Activated CD4-positive, alpha-beta T cell treated with anti-CD3 and anti-CD28 coated beads, Interleukin-2, amount 10 ng/mL, durations not matched to agents 24 days and 14 days (primary cell): ENCODE measurements at regions not wholly inside any gene's neighbourhood (a gene's known extent, or its start where the extent isn't known, plus 50 kb on each side); places are given as distances from the start of the nearest gene placed in this dataset.

Experiments used
- DNase-seq: peaks from one replicate; pipeline ENCODE4 v3.0.0; 2022
- H3K27ac Mint-ChIP-seq: one replicate; pipeline ENCODE4 v1.8.0; 2022; ENCODE audit warnings: mild to moderate bottlenecking, mixed read lengths
- H3K27me3 Mint-ChIP-seq: one replicate; pipeline ENCODE4 v1.8.0; 2022; ENCODE audit warnings: mixed read lengths
- H3K36me3 Mint-ChIP-seq: one replicate; pipeline ENCODE4 v1.8.0; 2022; ENCODE audit warnings: low read depth, mild to moderate bottlenecking, mixed read lengths
- H3K4me1 Mint-ChIP-seq: one replicate; pipeline ENCODE4 v1.8.0; 2021; ENCODE audit warnings: mixed read lengths
- H3K4me3 Mint-ChIP-seq: one replicate; pipeline ENCODE4 v1.8.0; 2022; ENCODE audit warnings: mild to moderate bottlenecking, moderate library complexity, mixed read lengths
- H3K9me3 Mint-ChIP-seq: one replicate; pipeline ENCODE4 v1.8.0; 2021; ENCODE audit warnings: mixed read lengths
- intact Hi-C: fragments of 100-400 bp; cut with micrococcal nuclease; formaldehyde crosslinking; loops from one replicate; pipeline ENCODE4 v1.15.1; 2023

DNA sequence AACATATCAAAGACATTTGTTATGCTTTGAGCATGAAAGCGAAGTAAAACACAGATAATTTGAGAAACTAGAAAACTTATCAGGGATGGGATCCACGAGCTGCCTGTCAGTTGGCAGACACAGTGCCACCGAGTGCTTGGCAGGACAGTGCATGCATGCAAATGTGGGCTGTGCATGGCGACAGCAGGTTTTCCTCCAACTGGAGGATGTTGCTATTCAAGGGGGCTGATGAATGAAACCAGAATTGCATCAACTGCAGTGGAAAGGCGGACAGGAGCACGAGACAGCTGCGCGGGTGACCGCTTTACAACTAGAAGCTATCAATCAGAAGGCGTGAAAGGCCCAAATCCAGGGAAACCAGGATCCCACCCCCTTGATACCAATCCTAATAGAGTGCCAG lies 244.3 kb downstream of the NR2F2 start:
- no peaks in the 10 kb centered on the region for H3K4me1 Mint-ChIP-seq
- H3K27ac Mint-ChIP-seq, result no peak overlapping the region
- H3K9me3 Mint-ChIP-seq, result no peaks in the 10 kb centered on the region
- no peaks in the 10 kb centered on the region for H3K36me3 Mint-ChIP-seq
- H3K4me3 Mint-ChIP-seq, result no peak overlapping the region
- no peaks in the 10 kb centered on the region for H3K27me3 Mint-ChIP-seq
- intact Hi-C loops, result no loop called here
- no peak for DNase-seq

DNA sequence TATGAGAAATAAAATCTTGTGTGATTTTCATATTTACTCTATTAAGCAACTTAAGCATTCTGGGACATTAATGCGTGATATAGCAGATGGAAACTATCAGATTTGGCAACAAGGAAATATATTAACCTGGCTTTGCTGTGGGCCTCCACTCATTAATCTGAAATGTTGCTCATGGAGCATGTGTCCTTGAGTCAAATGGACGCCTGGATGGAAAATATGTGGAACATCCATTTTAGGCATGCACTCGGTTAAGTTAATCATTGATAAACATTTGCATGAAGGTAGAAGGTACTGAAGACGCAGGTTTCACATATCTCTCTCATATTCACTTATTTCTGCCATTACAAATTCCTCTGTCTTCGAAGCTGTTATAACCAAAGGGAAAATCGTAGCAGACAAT lies 246.1 kb downstream of the NR2F2 start:
- H3K4me1 Mint-ChIP-seq, result no peaks in the 10 kb centered on the region
- no peak overlapping the region for H3K27ac Mint-ChIP-seq
- H3K27me3 Mint-ChIP-seq, result no peaks in the 10 kb centered on the region
- no peak for DNase-seq
- H3K4me3 Mint-ChIP-seq, result no peak overlapping the region
- H3K9me3 Mint-ChIP-seq, result no peaks in the 10 kb centered on the region
- intact Hi-C loops, result no loop called here
- no peaks in the 10 kb centered on the region for H3K36me3 Mint-ChIP-seq

DNA sequence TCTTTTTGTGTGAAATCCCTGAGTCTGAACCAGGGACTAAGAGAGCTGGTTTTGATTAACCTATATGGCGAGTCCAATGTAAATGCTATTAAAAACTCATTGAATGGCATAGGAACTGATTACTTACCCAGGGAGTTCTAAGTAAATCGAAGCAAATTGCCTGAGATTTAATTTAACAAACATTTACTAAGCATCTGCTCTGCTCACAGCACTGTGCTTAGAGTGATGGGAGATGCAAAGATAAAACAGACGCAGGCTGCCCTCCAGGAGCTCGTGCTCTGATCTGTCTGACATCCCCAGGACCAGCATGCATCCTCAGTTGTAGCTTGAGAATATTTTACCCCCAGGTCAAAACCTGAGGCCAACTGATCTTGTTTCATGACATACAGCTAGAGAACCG lies 247.9 kb downstream of the NR2F2 start:
- Mint-ChIP-seq H3K9me3 (no peaks in the 10 kb centered on the region), H3K4me3 (no peak overlapping the region), H3K27me3 (no peaks in the 10 kb centered on the region), H3K4me1 (no peaks in the 10 kb centered on the region), H3K27ac (no peak overlapping the region), H3K36me3 (no peaks in the 10 kb centered on the region)
- intact Hi-C loops, result no loop called here
- no peak for DNase-seq

DNA sequence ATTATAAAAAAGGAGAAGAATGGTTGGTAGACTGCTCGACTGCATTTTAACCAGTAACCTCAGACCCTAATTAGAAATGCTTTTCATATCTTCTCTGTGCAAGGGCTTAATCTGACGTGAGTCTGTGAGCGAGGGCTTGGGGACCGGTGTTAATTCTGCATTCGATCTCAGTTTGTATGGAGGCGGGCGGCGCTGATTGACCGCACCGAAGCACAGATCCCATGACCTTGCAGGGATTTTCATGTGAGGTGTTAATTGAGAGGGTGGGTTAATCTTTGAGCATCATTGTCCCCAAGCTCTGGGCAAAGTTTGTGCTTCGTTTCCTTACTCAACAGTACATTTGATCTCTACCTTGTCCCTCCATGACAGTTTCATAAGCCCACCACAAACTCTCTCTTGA lies 250.9 kb downstream of the NR2F2 start:
- H3K36me3 Mint-ChIP-seq, result no peaks in the 10 kb centered on the region
- H3K27me3 Mint-ChIP-seq, result no peaks in the 10 kb centered on the region
- H3K4me3 Mint-ChIP-seq, result no peak overlapping the region
- no peak for DNase-seq
- no peak overlapping the region for H3K27ac Mint-ChIP-seq
- no peaks in the 10 kb centered on the region for H3K9me3 Mint-ChIP-seq
- intact Hi-C loops, result no loop called here
- H3K4me1 Mint-ChIP-seq, result no peaks in the 10 kb centered on the region

DNA sequence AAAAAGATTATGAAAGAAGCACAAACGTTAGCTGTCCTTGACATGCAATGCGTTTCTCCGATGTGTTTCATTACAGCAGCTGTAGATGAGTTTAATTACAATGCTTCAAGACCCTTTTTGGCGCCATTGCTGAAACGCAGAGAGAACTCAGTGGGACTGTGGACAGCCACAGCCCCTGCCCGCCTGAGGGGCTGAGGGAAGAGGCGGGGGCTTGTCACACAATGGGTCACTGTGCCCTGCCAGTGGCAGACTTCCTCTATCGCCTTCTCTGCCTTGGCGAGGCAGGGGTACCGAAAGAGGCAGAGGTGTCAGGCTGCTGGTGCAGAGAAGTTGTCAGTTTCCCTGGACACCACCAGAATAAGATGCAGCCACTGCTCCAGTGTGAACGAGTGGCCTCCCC lies 252.0 kb downstream of the NR2F2 start:
- no peaks in the 10 kb centered on the region for H3K9me3 Mint-ChIP-seq
- H3K4me1 Mint-ChIP-seq, result no peaks in the 10 kb centered on the region
- H3K27ac Mint-ChIP-seq, result no peak overlapping the region
- no peaks in the 10 kb centered on the region for H3K27me3 Mint-ChIP-seq
- no peak for DNase-seq
- no peak overlapping the region for H3K4me3 Mint-ChIP-seq
- intact Hi-C loops, result no loop called here
- no peaks in the 10 kb centered on the region for H3K36me3 Mint-ChIP-seq

DNA sequence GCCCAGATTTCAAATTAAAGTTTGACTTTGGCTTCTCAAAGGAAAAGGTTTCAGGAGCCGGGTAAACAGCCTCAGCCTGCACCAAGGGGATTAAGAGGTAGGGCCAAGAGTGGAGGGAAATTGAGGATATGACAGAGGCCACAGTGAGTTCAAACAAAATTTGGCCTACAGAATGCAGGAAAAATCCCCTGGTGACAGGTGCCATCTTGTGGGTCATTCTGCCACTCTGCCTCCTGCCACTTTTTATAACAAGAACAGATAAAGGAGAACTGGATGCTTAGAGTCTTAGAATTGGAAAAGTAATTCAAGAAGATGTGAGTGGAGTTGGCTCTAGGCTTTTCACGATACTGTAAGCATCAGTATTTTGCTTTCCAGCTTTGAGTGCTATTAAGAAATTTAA lies 253.2 kb downstream of the NR2F2 start:
- Mint-ChIP-seq H3K27me3 (no peaks in the 10 kb centered on the region), H3K4me1 (no peaks in the 10 kb centered on the region), H3K4me3 (no peak overlapping the region), H3K9me3 (no peaks in the 10 kb centered on the region), H3K27ac (no peak overlapping the region), H3K36me3 (no peaks in the 10 kb centered on the region)
- intact Hi-C loops, result no loop called here
- DNase-seq, result no peak

DNA sequence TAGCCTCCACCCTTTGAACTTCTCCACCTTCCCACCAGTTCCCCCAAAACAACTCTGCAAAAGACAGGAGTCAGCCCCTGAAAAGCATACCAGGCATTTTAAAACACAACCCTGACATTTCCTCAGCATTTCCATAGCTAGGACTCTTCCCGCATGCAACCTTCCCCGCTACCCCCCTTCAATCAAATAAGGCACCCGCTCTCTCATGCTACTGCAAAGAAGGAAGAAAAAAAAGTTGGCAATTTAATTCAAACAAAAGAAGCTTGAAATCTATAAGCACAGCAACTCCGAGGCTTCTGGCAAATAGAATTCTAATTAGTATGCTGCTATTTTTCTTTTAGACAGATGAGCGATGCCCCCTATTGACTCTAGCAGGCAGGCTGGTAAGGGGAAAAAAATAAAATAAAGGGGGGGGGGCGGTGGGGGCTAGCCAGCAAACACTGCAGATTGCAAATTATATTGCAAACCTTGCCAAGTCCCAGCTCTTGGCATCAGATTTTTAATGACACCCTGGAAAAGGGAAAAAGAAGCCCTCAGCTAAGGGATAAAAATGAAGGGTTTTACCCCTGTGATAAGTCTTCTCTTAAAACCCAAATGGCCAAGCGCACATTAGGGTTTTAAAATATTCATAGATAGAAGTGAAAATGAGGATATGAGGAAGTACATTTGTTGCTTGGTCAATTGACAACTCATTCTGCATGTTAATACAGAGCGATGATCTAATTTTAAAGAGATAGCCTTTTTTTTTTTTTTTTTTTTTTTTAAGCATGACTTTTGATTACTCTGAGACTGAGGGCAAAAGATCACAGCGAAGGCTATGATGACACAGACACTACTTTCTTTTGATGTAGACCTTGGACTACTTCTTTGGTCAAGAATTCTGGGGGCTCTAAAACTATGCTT lies 255.2 kb downstream of the NR2F2 start:
- no peak overlapping the region for H3K4me3 Mint-ChIP-seq
- H3K4me1 Mint-ChIP-seq, result no peaks in the 10 kb centered on the region
- intact Hi-C loops, result no loop called here
- no peaks in the 10 kb centered on the region for H3K36me3 Mint-ChIP-seq
- H3K27me3 Mint-ChIP-seq, result no peaks in the 10 kb centered on the region
- no peak overlapping the region for H3K27ac Mint-ChIP-seq
- no peak for DNase-seq
- no peaks in the 10 kb centered on the region for H3K9me3 Mint-ChIP-seq

DNA sequence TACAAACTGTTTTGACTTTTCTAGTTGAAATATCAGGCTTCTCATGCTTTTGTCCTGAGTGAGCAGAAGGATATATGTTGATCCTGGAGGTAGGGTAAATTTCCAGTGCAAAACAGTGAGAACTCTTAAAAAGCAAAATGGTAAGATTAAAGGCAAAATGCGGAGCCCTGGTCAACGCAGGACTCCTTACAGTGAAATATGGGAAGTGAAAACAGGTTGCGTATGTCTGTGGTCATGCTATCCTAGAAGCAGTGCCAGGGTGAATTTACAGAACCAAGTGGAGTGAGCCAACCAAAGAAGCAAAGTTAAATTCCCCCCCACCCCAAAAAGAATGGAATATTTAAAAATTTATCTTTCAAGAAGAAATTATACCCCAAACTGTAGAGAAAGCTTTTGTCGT lies 256.4 kb downstream of the NR2F2 start:
- no peaks in the 10 kb centered on the region for H3K9me3 Mint-ChIP-seq
- intact Hi-C loops, result no loop called here
- no peak for DNase-seq
- H3K36me3 Mint-ChIP-seq, result no peaks in the 10 kb centered on the region
- H3K27ac Mint-ChIP-seq, result no peak overlapping the region
- H3K4me3 Mint-ChIP-seq, result no peak overlapping the region
- H3K27me3 Mint-ChIP-seq, result no peaks in the 10 kb centered on the region
- no peaks in the 10 kb centered on the region for H3K4me1 Mint-ChIP-seq

DNA sequence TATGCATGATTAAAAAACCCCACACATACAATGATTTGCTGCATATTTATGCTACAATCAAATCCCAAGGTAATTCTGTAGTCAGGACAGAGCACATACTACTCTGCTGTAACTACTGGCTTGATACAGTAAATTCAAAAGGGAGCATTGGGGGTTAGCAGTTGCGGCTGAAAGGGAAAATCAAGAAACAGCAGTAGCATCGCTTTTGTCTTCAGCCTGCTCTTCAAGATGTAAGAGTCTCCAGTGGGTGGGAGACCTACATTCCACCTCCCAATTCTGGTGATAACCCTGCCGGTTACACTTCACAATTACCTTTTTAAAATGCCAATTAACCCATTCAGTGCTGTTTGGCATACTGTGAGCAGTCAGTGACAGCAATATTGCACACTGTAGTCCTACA lies 259.4 kb downstream of the NR2F2 start:
- H3K27ac Mint-ChIP-seq, result no peak overlapping the region
- no peaks in the 10 kb centered on the region for H3K4me1 Mint-ChIP-seq
- H3K9me3 Mint-ChIP-seq, result no peaks in the 10 kb centered on the region
- H3K27me3 Mint-ChIP-seq, result no peaks in the 10 kb centered on the region
- no peak for DNase-seq
- H3K4me3 Mint-ChIP-seq, result no peak overlapping the region
- H3K36me3 Mint-ChIP-seq, result no peaks in the 10 kb centered on the region
- intact Hi-C loops, result no loop called here

DNA sequence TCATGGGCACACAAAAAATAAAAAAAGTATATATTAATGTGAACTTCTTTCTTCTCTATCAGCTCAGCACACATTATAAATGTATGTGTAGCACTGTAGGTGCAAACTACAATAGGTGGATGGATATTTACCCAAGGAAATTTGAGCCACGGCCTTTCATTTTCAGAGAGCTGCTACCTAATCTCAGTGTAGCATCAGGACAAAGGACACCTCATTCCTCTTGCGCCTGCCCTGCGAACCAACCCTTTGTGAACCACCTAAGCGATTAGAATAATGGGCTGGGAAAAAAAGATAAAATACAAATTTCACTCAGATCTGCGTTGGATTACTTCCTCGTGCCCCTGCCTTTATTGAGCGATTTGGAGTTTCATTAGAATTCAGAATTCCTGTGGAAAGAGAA lies 263.2 kb downstream of the NR2F2 start:
- Mint-ChIP-seq H3K4me1 (no peaks in the 10 kb centered on the region), H3K36me3 (no peaks in the 10 kb centered on the region), H3K9me3 (no peaks in the 10 kb centered on the region), H3K4me3 (no peak overlapping the region), H3K27me3 (no peaks in the 10 kb centered on the region), H3K27ac (no peak overlapping the region)
- no peak for DNase-seq
- intact Hi-C loops, result no loop called here

DNA sequence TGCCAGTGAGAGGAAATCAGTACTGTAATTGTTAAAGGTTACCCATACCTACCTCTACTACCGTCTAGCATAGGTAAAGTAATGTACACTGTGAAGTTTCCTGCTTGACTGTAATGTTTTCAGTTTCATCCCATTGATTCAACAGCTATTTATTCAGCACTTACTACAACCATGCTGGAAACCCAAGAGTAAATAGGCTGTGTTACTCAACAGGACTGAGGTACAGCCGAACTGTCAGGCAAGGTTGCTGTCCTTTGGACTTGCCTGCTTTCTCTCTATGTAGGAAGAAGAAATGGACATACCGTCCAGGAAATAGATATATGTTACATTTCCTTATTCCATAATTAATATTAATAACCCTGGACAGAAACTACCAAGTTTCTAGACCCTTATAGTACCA lies 265.5 kb downstream of the NR2F2 start:
- no peaks in the 10 kb centered on the region for H3K9me3 Mint-ChIP-seq
- DNase-seq, result no peak
- no peak overlapping the region for H3K27ac Mint-ChIP-seq
- no peaks in the 10 kb centered on the region for H3K27me3 Mint-ChIP-seq
- no peak overlapping the region for H3K4me3 Mint-ChIP-seq
- intact Hi-C loops, result no loop called here
- no peaks in the 10 kb centered on the region for H3K36me3 Mint-ChIP-seq
- H3K4me1 Mint-ChIP-seq, result no peaks in the 10 kb centered on the region

DNA sequence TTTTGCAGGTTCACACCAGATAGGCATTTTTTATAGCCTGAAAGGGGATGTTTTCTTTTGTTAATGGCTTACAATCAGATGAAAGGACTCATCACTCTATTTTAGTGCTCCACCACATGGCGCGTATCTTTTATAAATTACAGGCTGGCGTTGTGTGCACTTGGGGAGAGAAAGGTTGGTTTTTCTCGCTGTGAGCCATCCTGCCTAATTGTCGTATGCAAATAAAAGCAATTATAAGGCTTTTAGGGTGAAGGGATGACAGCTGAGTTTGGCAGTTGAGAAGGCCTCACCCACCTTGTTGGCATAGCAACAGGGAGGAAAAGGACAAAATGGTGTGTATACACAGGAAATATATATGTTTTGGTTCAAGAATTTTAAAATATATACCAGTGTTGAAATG lies 268.0 kb downstream of the NR2F2 start:
- no peaks in the 10 kb centered on the region for H3K4me1 Mint-ChIP-seq
- DNase-seq, result no peak
- H3K27me3 Mint-ChIP-seq, result no peaks in the 10 kb centered on the region
- H3K36me3 Mint-ChIP-seq, result no peaks in the 10 kb centered on the region
- H3K27ac Mint-ChIP-seq, result no peak overlapping the region
- H3K9me3 Mint-ChIP-seq, result no peaks in the 10 kb centered on the region
- H3K4me3 Mint-ChIP-seq, result no peak overlapping the region
- intact Hi-C loops, result no loop called here

DNA sequence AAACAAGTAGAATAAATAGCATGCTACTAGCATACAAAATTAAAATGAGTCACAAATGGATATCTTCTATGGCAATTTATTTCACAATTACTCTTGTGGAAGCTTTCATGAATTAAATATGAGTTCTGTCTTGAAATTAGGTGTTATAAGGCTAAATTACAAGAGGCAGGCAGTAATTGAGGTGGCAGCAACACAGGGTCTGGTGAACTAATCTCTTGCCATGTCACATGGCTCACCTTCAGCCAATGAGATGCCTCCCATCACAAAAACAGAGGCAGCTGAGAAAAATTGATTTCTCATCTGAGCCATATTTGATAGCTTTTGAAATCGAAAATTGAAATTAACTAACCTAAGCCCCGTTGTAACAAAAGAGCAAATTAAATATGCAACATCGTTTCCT lies 268.8 kb downstream of the NR2F2 start:
- intact Hi-C loops, result no loop called here
- Mint-ChIP-seq H3K27ac (no peak overlapping the region), H3K4me1 (no peaks in the 10 kb centered on the region)

DNA sequence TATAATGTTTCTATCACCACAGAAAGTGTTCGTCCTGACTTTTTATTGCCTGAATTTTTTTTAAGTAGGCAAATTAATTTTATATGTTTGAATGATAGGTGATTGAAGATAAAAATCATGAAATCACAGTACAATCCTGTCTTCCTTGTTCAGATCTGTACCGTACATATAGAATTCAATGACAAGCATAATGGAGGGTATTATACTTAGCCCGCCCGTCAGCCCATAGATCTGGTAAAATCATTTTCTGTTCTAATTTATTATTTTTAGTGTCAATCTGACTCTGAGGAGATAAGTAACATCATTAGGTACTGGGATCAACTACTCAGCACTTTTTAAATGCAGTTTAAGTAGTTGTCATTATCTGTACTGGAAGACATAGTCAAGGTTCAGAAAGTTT lies 269.9 kb downstream of the NR2F2 start:
- Mint-ChIP-seq H3K27me3 (no peaks in the 10 kb centered on the region), H3K4me3 (no peak overlapping the region), H3K9me3 (no peaks in the 10 kb centered on the region)

More for the DNA sequence above, 268.8 kb downstream of the NR2F2 start:
- no peak overlapping the region for H3K4me3 Mint-ChIP-seq
- H3K27me3 Mint-ChIP-seq, result no peaks in the 10 kb centered on the region
- no peak for DNase-seq
- H3K9me3 Mint-ChIP-seq, result no peaks in the 10 kb centered on the region
- no peaks in the 10 kb centered on the region for H3K36me3 Mint-ChIP-seq

DNA sequence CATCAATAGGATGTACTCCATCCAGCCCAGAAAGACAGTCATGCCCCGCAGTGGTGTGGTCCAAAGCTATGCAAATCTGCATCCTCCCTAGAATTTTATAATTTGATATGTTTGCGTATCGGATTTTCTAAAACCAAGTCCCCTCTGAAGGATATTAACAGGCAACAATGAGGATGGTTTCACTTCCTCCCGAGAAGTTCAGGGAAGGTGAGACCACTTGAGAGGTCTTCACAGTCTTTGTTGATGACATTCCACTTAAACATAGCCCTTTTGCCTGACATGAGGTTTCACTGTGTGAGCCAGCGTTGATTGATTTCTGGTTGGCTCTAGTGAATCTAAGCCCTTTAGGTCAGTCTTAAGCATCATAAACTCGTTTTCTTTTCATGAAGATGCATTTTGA lies 276.1 kb downstream of the NR2F2 start:
- Mint-ChIP-seq H3K27ac (no peak overlapping the region), H3K4me3 (no peak overlapping the region), H3K36me3 (no peaks in the 10 kb centered on the region), H3K27me3 (no peaks in the 10 kb centered on the region), H3K4me1 (no peaks in the 10 kb centered on the region), H3K9me3 (no peaks in the 10 kb centered on the region)
- intact Hi-C loops, result no loop called here
- DNase-seq, result no peak

More for the DNA sequence above, 269.9 kb downstream of the NR2F2 start:
- intact Hi-C loops, result no loop called here
- Mint-ChIP-seq H3K36me3 (no peaks in the 10 kb centered on the region), H3K4me1 (no peaks in the 10 kb centered on the region), H3K27ac (no peak overlapping the region)
- DNase-seq, result no peak
